ENCODE measurements at regions not wholly inside any gene's neighbourhood (a gene's known extent, or its start where the extent isn't known, plus 50 kb on each side); places are given as distances from the start of the nearest gene placed in this dataset.

- no peak for TF ChIP-seq CTCF (IDR thresholded peaks at IDR 0.05; ENCODE audit: insufficient read depth, low read length, poor library complexity, severe bottlenecking)
- TF ChIP-seq EZH2phosphoT487 (conservative IDR thresholded peaks at IDR 0.05; ENCODE audit: low read length) = no peak
These were observed 105.3 kb upstream of the AMN1 start for GRCh38 chr12:31834150-31834549.
